ENCODE measurements at regions not wholly inside any gene's neighbourhood (a gene's known extent, or its start where the extent isn't known, plus 50 kb on each side); places are given as distances from the start of the nearest gene placed in this dataset.
"Not testable (repeated sequence)": the region's sequence is repeated elsewhere in the genome, so short reads cannot be mapped to it uniquely, and the experiment has no call there.

- Histone ChIP-seq H3K4me1 (ENCODE audit: control insufficient read depth, insufficient read depth, low read length) (peaks cover 2% of the 10 kb centered on the region), H3K36me3 (ENCODE audit: control insufficient read depth, insufficient read depth, low read length) (no peaks in the 10 kb centered on the region), H3K27ac (ENCODE audit: low read depth, low read length) (no peak overlapping the region), H3K4me3 (ENCODE audit: low read length) (no peak overlapping the region), H3K9ac (ENCODE audit: low read length) (no peak overlapping the region), H3K27me3 (ENCODE audit: control insufficient read depth, insufficient read depth, low read length) (no peaks in the 10 kb centered on the region)
Measured at GRCh38 chr2:64814007-64814406, 160.3 kb upstream of the SERTAD2 start.

GRCh38 chr2:64816526-64816925 lies 162.8 kb upstream of the SERTAD2 start:
- not testable (repeated sequence) for H3K4me3 ChIP-seq (ENCODE audit: low read length); H3K9ac ChIP-seq (ENCODE audit: low read length); H3K27me3 ChIP-seq (ENCODE audit: control insufficient read depth, insufficient read depth, low read length); H3K4me1 ChIP-seq (ENCODE audit: control insufficient read depth, insufficient read depth, low read length); H3K27ac ChIP-seq (ENCODE audit: low read depth, low read length); H3K36me3 ChIP-seq (ENCODE audit: control insufficient read depth, insufficient read depth, low read length)

- H3K36me3 ChIP-seq (ENCODE audit: control insufficient read depth, insufficient read depth, low read length) = no peaks in the 10 kb centered on the region
- no peak overlapping the region for H3K4me3 ChIP-seq (ENCODE audit: low read length)
- peaks cover 2% of the 10 kb centered on the region for H3K4me1 ChIP-seq (ENCODE audit: control insufficient read depth, insufficient read depth, low read length)
- no peak overlapping the region for H3K27ac ChIP-seq (ENCODE audit: low read depth, low read length)
- no peaks in the 10 kb centered on the region for H3K27me3 ChIP-seq (ENCODE audit: control insufficient read depth, insufficient read depth, low read length)
- H3K9ac ChIP-seq (ENCODE audit: low read length) = no peak overlapping the region
Measured at GRCh38 chr2:64817453-64817852, 163.7 kb upstream of the SERTAD2 start.

GRCh38 chr2:64818664-64819060 lies 164.9 kb upstream of the SERTAD2 start:
- H3K4me1 ChIP-seq (ENCODE audit: control insufficient read depth, insufficient read depth, low read length) = peaks cover 2% of the 10 kb centered on the region
- no peak overlapping the region for H3K27ac ChIP-seq (ENCODE audit: low read depth, low read length)
- no peaks in the 10 kb centered on the region for H3K36me3 ChIP-seq (ENCODE audit: control insufficient read depth, insufficient read depth, low read length)
- no peak overlapping the region for H3K4me3 ChIP-seq (ENCODE audit: low read length)
- H3K27me3 ChIP-seq (ENCODE audit: control insufficient read depth, insufficient read depth, low read length) = no peaks in the 10 kb centered on the region
- H3K9ac ChIP-seq (ENCODE audit: low read length) = no peak overlapping the region

GRCh38 chr2:64819361-64819760 lies 165.6 kb upstream of the SERTAD2 start:
- Histone ChIP-seq H3K27ac (ENCODE audit: low read depth, low read length) (no peak overlapping the region), H3K36me3 (ENCODE audit: control insufficient read depth, insufficient read depth, low read length) (no peaks in the 10 kb centered on the region), H3K9ac (ENCODE audit: low read length) (no peak overlapping the region), H3K27me3 (ENCODE audit: control insufficient read depth, insufficient read depth, low read length) (no peaks in the 10 kb centered on the region), H3K4me1 (ENCODE audit: control insufficient read depth, insufficient read depth, low read length) (no peaks in the 10 kb centered on the region), H3K4me3 (ENCODE audit: low read length) (no peak overlapping the region)

GRCh38 chr2:64819774-64820688 lies 166.3 kb upstream of the SERTAD2 start:
- Histone ChIP-seq H3K4me1 (ENCODE audit: control insufficient read depth, insufficient read depth, low read length) (no peaks in the 10 kb centered on the region), H3K27ac (ENCODE audit: low read depth, low read length) (no peak overlapping the region), H3K9ac (ENCODE audit: low read length) (no peak overlapping the region), H3K4me3 (ENCODE audit: low read length) (no peak overlapping the region), H3K36me3 (ENCODE audit: control insufficient read depth, insufficient read depth, low read length) (no peaks in the 10 kb centered on the region), H3K27me3 (ENCODE audit: control insufficient read depth, insufficient read depth, low read length) (no peaks in the 10 kb centered on the region)

- Histone ChIP-seq H3K4me1 (ENCODE audit: control insufficient read depth, insufficient read depth, low read length) (no peaks in the 10 kb centered on the region), H3K27ac (ENCODE audit: low read depth, low read length) (no peak overlapping the region), H3K9ac (ENCODE audit: low read length) (no peak overlapping the region), H3K4me3 (ENCODE audit: low read length) (no peak overlapping the region), H3K27me3 (ENCODE audit: control insufficient read depth, insufficient read depth, low read length) (no peaks in the 10 kb centered on the region), H3K36me3 (ENCODE audit: control insufficient read depth, insufficient read depth, low read length) (no peaks in the 10 kb centered on the region)
Measured at GRCh38 chr2:64820901-64821300, 167.2 kb upstream of the SERTAD2 start.

GRCh38 chr2:64823794-64824193 lies 165.4 kb upstream of the SLC1A4 start:
- H3K27me3 ChIP-seq (ENCODE audit: control insufficient read depth, insufficient read depth, low read length) = no peaks in the 10 kb centered on the region
- H3K27ac ChIP-seq (ENCODE audit: low read depth, low read length) = no peak overlapping the region
- H3K36me3 ChIP-seq (ENCODE audit: control insufficient read depth, insufficient read depth, low read length) = no peaks in the 10 kb centered on the region
- no peaks in the 10 kb centered on the region for H3K4me1 ChIP-seq (ENCODE audit: control insufficient read depth, insufficient read depth, low read length)
- H3K4me3 ChIP-seq (ENCODE audit: low read length) = no peak overlapping the region
- no peak overlapping the region for H3K9ac ChIP-seq (ENCODE audit: low read length)

- H3K36me3 ChIP-seq (ENCODE audit: control insufficient read depth, insufficient read depth, low read length) = no peaks in the 10 kb centered on the region
- H3K27ac ChIP-seq (ENCODE audit: low read depth, low read length) = no peak overlapping the region
- no peak overlapping the region for H3K4me3 ChIP-seq (ENCODE audit: low read length)
- no peak overlapping the region for H3K9ac ChIP-seq (ENCODE audit: low read length)
- no peaks in the 10 kb centered on the region for H3K27me3 ChIP-seq (ENCODE audit: control insufficient read depth, insufficient read depth, low read length)
- no peaks in the 10 kb centered on the region for H3K4me1 ChIP-seq (ENCODE audit: control insufficient read depth, insufficient read depth, low read length)
Measured at GRCh38 chr2:64825831-64826491, 163.2 kb upstream of the SLC1A4 start.

- Histone ChIP-seq H3K27ac (ENCODE audit: low read depth, low read length) (no peak overlapping the region), H3K4me3 (ENCODE audit: low read length) (no peak overlapping the region), H3K4me1 (ENCODE audit: control insufficient read depth, insufficient read depth, low read length) (no peaks in the 10 kb centered on the region), H3K27me3 (ENCODE audit: control insufficient read depth, insufficient read depth, low read length) (no peaks in the 10 kb centered on the region), H3K9ac (ENCODE audit: low read length) (no peak overlapping the region), H3K36me3 (ENCODE audit: control insufficient read depth, insufficient read depth, low read length) (no peaks in the 10 kb centered on the region)
Measured at GRCh38 chr2:64826703-64827102, 162.5 kb upstream of the SLC1A4 start.

GRCh38 chr2:64828261-64828660 lies 160.9 kb upstream of the SLC1A4 start:
- Histone ChIP-seq H3K4me1 (ENCODE audit: control insufficient read depth, insufficient read depth, low read length) (no peaks in the 10 kb centered on the region), H3K36me3 (ENCODE audit: control insufficient read depth, insufficient read depth, low read length) (no peaks in the 10 kb centered on the region), H3K4me3 (ENCODE audit: low read length) (no peak overlapping the region), H3K27me3 (ENCODE audit: control insufficient read depth, insufficient read depth, low read length) (no peaks in the 10 kb centered on the region), H3K27ac (ENCODE audit: low read depth, low read length) (no peak overlapping the region), H3K9ac (ENCODE audit: low read length) (no peak overlapping the region)

- H3K9ac ChIP-seq (ENCODE audit: low read length) = no peak overlapping the region
- no peaks in the 10 kb centered on the region for H3K4me1 ChIP-seq (ENCODE audit: control insufficient read depth, insufficient read depth, low read length)
- H3K36me3 ChIP-seq (ENCODE audit: control insufficient read depth, insufficient read depth, low read length) = no peaks in the 10 kb centered on the region
- H3K27me3 ChIP-seq (ENCODE audit: control insufficient read depth, insufficient read depth, low read length) = no peaks in the 10 kb centered on the region
- H3K4me3 ChIP-seq (ENCODE audit: low read length) = no peak overlapping the region
- H3K27ac ChIP-seq (ENCODE audit: low read depth, low read length) = no peak overlapping the region
Measured at GRCh38 chr2:64829525-64829924, 159.7 kb upstream of the SLC1A4 start.

All from rectal smooth muscle tissue (tissue), 1 donor.